ENCODE measurements at regions not wholly inside any gene's neighbourhood (a gene's known extent, or its start where the extent isn't known, plus 50 kb on each side); places are given as distances from the start of the nearest gene placed in this dataset.

Small RNA genes in the stretch of these regions (small RNA-seq; reads per million reads assigned to genes)
- gene AL161629.2 (0 reads per million in 3 experiments), gene MIR4290 (0 reads per million in 3 experiments)
